Kidney (tissue), 13 donors: ENCODE measurements at regions not wholly inside any gene's neighbourhood (a gene's known extent, or its start where the extent isn't known, plus 50 kb on each side); places are given as distances from the start of the nearest gene placed in this dataset.

Source experiments
- DNase-seq, 5 donors: peaks; one replicate each; pipeline ENCODE4 v3.0.0-alpha.2; 2013 to 2020
- FAIRE-seq: peaks from 2 replicates; lab custom pipeline; 2012; peaks lifted over from hg19 to GRCh38; lab: Jason Lieb, UNC
- H3K27ac ChIP-seq, 2 donors: one replicate each; pipeline ENCODE4 v1.7.0; 2013; ENCODE audit warnings: low read depth in 2 of 2, low read length in 2 of 2, inconsistent platforms in 1 of 2
- H3K27me3 ChIP-seq: one replicate; pipeline ENCODE4 v1.7.1; 2013; ENCODE audit warnings: low read length, inconsistent platforms; ENCODE audit not compliant: control insufficient read depth, insufficient read depth
- H3K36me3 ChIP-seq, 3 donors: one replicate each; pipeline versions ENCODE4 v1.7.0 to v1.7.1; 2013; ENCODE audit warnings: low read length in 3 of 3, control low read depth in 1 of 3, inconsistent platforms in 1 of 3; ENCODE audit not compliant: insufficient read depth in 3 of 3, control insufficient read depth in 2 of 3
- H3K4me1 ChIP-seq, 3 donors: one replicate each; pipeline versions ENCODE4 v1.7.0 to v1.7.1; 2013; ENCODE audit warnings: low read length in 3 of 3, inconsistent platforms in 1 of 3, low read depth in 1 of 3; ENCODE audit not compliant: control insufficient read depth in 2 of 3, insufficient read depth in 2 of 3
- H3K4me3 ChIP-seq, 3 donors: one replicate each; pipeline versions ENCODE4 v1.7.0 to v1.8.1; 2013; ENCODE audit warnings: low read length in 3 of 3, control low read depth in 1 of 3, inconsistent platforms in 1 of 3
- H3K9ac ChIP-seq, 3 donors: one replicate each; pipeline versions ENCODE4 v1.7.0 to v1.7.1; 2013; ENCODE audit warnings: low read length in 3 of 3, control low read depth in 1 of 3, inconsistent platforms in 1 of 3
- H3K9me3 ChIP-seq, 3 donors: one replicate each; pipeline versions ENCODE4 v1.7.0 to v1.7.1; 2013; ENCODE audit warnings: low read length in 3 of 3, control low read depth in 1 of 3, inconsistent platforms in 1 of 3; ENCODE audit not compliant: control insufficient read depth in 2 of 3, insufficient read depth in 1 of 3
- CTCF ChIP-seq: IDR thresholded peaks from 3 replicates; pipeline ENCODE4 v1.5.1; 2012; ENCODE audit warnings: mild to moderate bottlenecking, moderate library complexity, borderline replicate concordance; ENCODE audit not compliant: insufficient read depth; ENCODE audit errors: extremely low read depth
- intact Hi-C: fragments of 100-400 bp; cut with DNase I; formaldehyde crosslinking; loops from one replicate; pipeline ENCODE4 v1.11.1; 2022
- donor health status: control.
- donor health status: control.
- donor health status: control.
- donor health status: control.
- donor health status: control.
- donor health status: DM: yes; HTN: yes; CAD: no.
- donor health status: Normal renal cell carcinoma (clear cell type).

GRCh38 chr11:32200136-32200847, 109.4 kb downstream of the RCN1 start:
- Histone ChIP-seq H3K4me3 (no peak overlapping the region), H3K27me3 (no peaks in the 10 kb centered on the region), H3K27ac (no peak overlapping the region), H3K4me1 (no peaks in the 10 kb centered on the region), H3K9ac (no peak overlapping the region), H3K36me3 (no peaks in the 10 kb centered on the region), H3K9me3 (no peaks in the 10 kb centered on the region)
- no peak for FAIRE-seq
- TF ChIP-seq CTCF = no peak
- intact Hi-C loops = no loop called here
- no peak for DNase-seq

- no peak overlapping the region for H3K27ac ChIP-seq
- TF ChIP-seq CTCF = no peak
- FAIRE-seq (no peak), DNase-seq (no peak)
- no peaks in the 10 kb centered on the region for H3K36me3 ChIP-seq
- no peaks in the 10 kb centered on the region for H3K9me3 ChIP-seq
- H3K4me1 ChIP-seq = no peaks in the 10 kb centered on the region
- H3K9ac ChIP-seq = no peak overlapping the region
- no peak overlapping the region for H3K4me3 ChIP-seq
- intact Hi-C loops = no loop called here
- H3K27me3 ChIP-seq = no peaks in the 10 kb centered on the region
These were observed 113.9 kb downstream of the RCN1 start for GRCh38 chr11:32204751-32205150.

- Histone ChIP-seq H3K4me1 (no peaks in the 10 kb centered on the region), H3K9ac (no peak overlapping the region), H3K36me3 (no peaks in the 10 kb centered on the region), H3K27ac (no peak overlapping the region), H3K27me3 (no peaks in the 10 kb centered on the region), H3K9me3 (no peaks in the 10 kb centered on the region), H3K4me3 (no peak overlapping the region)
- intact Hi-C loops = no loop called here
- TF ChIP-seq CTCF = no peak
- DNase-seq (no peak), FAIRE-seq (no peak)
These were observed 119.7 kb downstream of the RCN1 start for GRCh38 chr11:32210556-32210955.

GRCh38 chr11:32213223-32213622, 122.3 kb downstream of the RCN1 start:
- Histone ChIP-seq H3K36me3 (no peaks in the 10 kb centered on the region), H3K4me1 (no peaks in the 10 kb centered on the region), H3K27me3 (no peaks in the 10 kb centered on the region), H3K9ac (no peak overlapping the region), H3K27ac (no peak overlapping the region), H3K9me3 (no peaks in the 10 kb centered on the region), H3K4me3 (no peak overlapping the region)
- no peak for TF ChIP-seq CTCF
- FAIRE-seq = no peak
- intact Hi-C loops = no loop called here
- no peak for DNase-seq
